NB4 (cell line): ENCODE measurements at regions not wholly inside any gene's neighbourhood (a gene's known extent, or its start where the extent isn't known, plus 50 kb on each side); places are given as distances from the start of the nearest gene placed in this dataset.

Experiments
- DNase-seq: peaks from one replicate; pipeline ENCODE4 v3.0.0; 2010; ENCODE audit warnings: low read depth
- H3K4me3 ChIP-seq: one replicate; pipeline ENCODE4 v1.5.1; 2011; ENCODE audit warnings: mild to moderate bottlenecking, low read depth, low read length, moderate library complexity
- MYC ChIP-seq: IDR thresholded peaks from 2 replicates; pipeline ENCODE4 v1.6.1; 2011; ENCODE audit warnings: low read depth, low read length
- POLR2A ChIP-seq: IDR thresholded peaks from 2 replicates; pipeline ENCODE4 v1.6.1; 2011; ENCODE audit warnings: mild to moderate bottlenecking; ENCODE audit not compliant: insufficient read length; ENCODE audit errors: extremely low read depth
- TF ChIP-seq, protein P1 (sequence below): IDR thresholded peaks from one replicate; pipeline ENCODE4 v1.5.1; 2012; ENCODE audit warnings: low read depth, low read length
- TF ChIP-seq, protein P2 (sequence below): IDR thresholded peaks from 2 replicates; pipeline ENCODE4 v1.6.1; 2011; ENCODE audit warnings: low read depth, low read length

DNA sequence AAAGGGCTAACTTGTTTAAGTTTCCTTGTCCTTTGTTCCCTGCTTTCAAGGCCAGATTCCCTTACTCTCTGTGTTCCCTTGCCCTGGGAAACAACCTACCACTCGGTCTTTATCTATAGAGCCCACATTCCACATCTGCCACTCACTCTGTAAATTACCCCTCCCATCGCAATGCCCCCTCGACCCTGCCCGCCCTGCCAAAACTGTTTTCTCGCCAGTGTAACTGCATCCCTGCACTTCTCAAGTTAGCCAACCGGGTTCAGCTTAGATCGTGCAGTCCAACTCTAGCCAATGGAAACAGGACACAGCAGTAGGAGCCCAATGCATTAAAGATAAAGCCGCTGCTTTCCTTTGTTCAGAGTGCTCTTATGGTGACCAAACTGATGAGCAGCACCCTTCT is 263.6 kb downstream of the TBL1XR1 start:
- no peak for DNase-seq
- H3K4me3 ChIP-seq, result no peak overlapping the region
- TF ChIP-seq, protein P1, sequence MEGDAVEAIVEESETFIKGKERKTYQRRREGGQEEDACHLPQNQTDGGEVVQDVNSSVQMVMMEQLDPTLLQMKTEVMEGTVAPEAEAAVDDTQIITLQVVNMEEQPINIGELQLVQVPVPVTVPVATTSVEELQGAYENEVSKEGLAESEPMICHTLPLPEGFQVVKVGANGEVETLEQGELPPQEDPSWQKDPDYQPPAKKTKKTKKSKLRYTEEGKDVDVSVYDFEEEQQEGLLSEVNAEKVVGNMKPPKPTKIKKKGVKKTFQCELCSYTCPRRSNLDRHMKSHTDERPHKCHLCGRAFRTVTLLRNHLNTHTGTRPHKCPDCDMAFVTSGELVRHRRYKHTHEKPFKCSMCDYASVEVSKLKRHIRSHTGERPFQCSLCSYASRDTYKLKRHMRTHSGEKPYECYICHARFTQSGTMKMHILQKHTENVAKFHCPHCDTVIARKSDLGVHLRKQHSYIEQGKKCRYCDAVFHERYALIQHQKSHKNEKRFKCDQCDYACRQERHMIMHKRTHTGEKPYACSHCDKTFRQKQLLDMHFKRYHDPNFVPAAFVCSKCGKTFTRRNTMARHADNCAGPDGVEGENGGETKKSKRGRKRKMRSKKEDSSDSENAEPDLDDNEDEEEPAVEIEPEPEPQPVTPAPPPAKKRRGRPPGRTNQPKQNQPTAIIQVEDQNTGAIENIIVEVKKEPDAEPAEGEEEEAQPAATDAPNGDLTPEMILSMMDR, result no peak
- TF ChIP-seq, protein P2, sequence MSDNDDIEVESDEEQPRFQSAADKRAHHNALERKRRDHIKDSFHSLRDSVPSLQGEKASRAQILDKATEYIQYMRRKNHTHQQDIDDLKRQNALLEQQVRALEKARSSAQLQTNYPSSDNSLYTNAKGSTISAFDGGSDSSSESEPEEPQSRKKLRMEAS, result no peak
- TF ChIP-seq MYC (no peak), POLR2A (no peak)

DNA sequence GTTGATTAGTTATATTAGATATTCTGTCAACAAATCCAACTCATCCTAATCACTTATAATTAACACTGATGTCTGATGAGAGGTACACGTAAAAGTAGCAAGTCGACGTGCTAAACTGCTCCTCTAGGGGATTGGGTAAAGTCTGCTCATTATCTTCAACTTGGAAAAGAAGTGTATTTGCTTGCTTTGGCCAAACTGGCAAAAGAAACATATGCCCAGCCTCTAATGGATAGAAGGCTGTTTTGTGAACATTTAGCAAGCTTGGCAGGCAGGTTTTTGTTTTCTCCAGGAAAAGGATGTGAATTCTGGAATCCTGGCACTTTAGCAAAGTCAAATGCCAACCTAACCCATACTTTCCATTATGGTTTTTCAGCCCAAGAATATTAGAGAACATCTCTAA is 264.8 kb downstream of the TBL1XR1 start:
- no peak overlapping the region for H3K4me3 ChIP-seq
- TF ChIP-seq, protein P1, result no peak
- TF ChIP-seq, protein P2, result no peak
- TF ChIP-seq POLR2A, result no peak
- no peak for TF ChIP-seq MYC
- DNase-seq, result no peak

DNA sequence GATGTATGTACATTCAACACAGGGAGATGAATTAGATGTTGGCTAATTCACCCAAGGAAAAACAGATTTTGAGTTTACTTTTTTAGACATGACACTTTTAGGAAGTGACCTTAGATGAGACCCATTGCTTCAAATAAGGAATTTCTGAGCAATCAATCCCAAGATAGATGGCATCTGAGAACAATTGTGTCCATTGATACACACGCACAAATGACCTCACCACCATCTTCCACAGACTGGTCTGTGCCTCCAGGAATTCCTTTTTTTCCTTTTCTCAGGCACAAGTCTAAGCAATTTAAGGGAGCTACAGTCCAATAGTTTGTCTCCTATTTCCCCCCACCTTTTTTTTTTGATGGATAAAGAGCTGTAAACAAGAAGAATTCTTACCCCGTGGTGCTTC is 265.3 kb downstream of the TBL1XR1 start:
- DNase-seq, result no peak
- no peak overlapping the region for H3K4me3 ChIP-seq
- TF ChIP-seq, protein P2, result no peak
- no peak for TF ChIP-seq MYC
- TF ChIP-seq, protein P1, result no peak
- TF ChIP-seq POLR2A, result no peak

DNA sequence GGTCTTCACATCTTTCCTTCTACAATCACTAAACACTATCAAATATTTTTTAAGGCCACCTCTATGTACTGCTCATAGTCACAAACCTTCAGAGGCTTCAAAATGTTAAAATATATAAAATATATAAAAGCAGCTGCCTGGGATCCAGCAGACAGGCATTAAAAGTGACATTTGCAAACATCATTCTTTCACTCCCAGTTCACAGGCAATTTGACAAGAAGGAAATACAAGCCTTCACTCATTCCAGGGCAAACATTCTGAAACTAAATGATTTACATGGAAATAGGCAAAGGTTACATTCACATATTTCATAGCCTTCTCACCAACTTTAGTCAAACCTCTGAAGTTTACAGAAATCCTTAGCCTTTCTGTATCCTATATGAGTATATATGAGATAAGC is 266.3 kb downstream of the TBL1XR1 start:
- TF ChIP-seq, protein P2, result no peak
- TF ChIP-seq POLR2A (no peak), MYC (no peak)
- TF ChIP-seq, protein P1, result no peak
- H3K4me3 ChIP-seq, result no peak overlapping the region
- DNase-seq, result no peak

DNA sequence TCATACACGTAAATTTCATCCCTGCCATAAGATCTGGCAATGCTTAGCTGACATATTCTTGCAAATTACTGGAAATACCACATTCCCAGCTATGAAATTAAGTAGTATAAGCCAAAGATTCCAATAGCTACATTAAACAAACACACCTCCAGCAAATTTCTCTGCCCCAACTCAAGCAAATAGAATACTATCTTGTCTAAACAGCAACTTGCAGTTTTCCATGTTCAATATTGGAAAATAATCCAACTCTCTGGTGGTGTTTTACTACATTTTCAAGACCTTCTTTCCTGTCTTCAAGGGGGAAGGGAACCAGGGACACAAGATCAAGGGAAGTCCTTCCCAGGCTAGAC is 268.7 kb downstream of the TBL1XR1 start:
- no peak for DNase-seq
- TF ChIP-seq, protein P2, result no peak
- TF ChIP-seq MYC (no peak), POLR2A (no peak)
- TF ChIP-seq, protein P1, result no peak
- H3K4me3 ChIP-seq, result no peak overlapping the region
